ENCODE measurements at regions not wholly inside any gene's neighbourhood (a gene's known extent, or its start where the extent isn't known, plus 50 kb on each side); places are given as distances from the start of the nearest gene placed in this dataset.
"Not testable (repeated sequence)": the region's sequence is repeated elsewhere in the genome, so short reads cannot be mapped to it uniquely, and the experiment has no call there.

DNA sequence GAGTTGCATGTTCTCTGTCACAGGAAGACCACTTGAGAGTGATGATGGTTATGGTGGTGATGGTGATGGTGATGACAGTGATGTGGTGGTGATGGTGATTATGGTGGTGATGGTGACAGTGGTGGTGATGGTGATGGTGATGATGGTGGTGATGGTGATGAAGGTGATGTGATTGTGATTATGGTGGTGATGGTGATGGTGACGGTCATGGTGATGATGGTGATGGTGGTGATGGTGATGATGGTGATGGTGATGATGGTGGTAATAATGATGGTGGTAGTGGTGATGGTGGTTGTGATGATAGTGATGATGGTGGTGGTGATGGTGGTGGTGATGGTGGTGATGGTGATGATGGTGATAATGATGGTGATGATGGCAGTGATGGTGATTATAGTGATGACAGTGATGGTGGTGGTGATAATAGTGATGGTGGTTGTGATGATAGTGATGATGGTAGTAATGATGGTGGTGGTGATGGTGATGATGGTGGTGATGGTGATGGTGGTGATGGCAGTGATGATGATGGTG is 93.7 kb downstream of the ASB1 start:
- no peak for FAIRE-seq
- no peak for DNase-seq (ENCODE audit: insufficient read length, low spot score)

DNA sequence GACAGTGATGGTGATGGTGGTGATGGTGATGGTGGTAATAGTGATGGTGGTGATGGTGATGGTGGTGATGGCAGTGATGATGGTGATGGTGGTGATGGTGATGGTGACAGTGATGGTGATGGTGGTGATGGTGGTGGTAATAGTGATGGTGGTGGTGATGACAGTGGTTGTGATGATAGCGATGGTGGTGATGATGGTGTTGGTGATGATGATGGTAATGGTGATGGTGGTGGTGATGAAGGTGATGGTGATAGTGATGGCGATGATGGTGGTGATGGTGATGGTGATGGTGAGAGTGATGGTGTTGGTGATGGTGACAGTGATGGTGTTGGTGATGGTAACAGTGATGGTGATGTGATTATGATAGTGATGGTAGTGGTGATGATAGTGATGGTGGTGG is 94.3 kb downstream of the ASB1 start:
- no peak for DNase-seq (ENCODE audit: insufficient read length, low spot score)
- peak; percentile 100 for FAIRE-seq

DNA sequence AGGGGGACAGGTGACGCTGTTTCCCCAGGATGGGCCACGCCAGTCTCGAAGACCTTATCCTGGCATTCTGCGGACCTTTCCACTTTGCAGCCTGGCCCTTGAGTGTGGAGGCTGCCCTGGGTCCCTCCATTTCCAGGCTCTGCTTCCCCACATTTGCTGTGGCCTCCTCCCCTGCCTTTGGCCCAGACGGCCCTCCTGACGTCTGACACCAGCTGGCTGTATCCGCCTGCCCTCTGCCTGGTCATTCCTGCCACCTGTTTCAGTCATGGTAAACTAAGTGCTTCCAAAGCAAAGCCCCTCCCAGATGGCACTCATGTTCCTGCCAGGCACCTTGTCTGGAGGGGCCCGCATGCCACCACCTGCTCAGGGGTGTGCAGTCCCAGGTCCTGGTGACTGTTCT is 95.1 kb downstream of the ASB1 start:
- FAIRE-seq (peak; percentile 28), DNase-seq (ENCODE audit: insufficient read length, low spot score) (no peak)

- no peak for DNase-seq (ENCODE audit: insufficient read length, low spot score)
- no peak for FAIRE-seq
These were observed 96.7 kb downstream of the ASB1 start for GRCh38 chr2:238523158-238524110.

DNA sequence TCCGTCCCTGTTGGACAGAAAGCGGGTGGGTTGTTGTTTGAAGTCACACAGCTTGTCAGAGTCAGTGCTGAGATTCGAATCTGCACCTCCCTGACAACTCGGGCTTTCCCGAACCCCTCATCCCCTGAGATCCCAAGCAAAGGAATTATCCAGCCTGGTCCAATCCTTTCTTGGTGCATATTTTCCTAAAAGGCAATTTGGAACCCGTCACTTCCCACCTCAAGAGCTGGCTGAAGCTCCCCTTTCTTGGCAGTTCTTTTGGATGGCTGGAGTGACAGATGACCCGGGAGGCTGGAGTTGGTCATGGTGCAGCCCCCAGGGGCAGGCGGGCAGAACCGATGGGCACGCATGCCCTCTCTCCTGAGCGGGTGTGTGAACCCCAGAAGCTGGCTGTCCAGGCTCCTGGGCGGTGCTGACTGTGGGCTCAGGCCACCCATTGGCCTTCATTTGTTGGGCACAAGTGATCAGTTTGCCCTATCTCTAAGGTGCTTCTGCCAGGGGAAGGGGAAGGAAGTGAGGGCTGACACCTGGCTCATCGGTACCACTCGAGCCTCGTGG is 97.8 kb downstream of the ASB1 start:
- DNase-seq (ENCODE audit: insufficient read length, low spot score), result no peak
- FAIRE-seq, result no peak

DNA sequence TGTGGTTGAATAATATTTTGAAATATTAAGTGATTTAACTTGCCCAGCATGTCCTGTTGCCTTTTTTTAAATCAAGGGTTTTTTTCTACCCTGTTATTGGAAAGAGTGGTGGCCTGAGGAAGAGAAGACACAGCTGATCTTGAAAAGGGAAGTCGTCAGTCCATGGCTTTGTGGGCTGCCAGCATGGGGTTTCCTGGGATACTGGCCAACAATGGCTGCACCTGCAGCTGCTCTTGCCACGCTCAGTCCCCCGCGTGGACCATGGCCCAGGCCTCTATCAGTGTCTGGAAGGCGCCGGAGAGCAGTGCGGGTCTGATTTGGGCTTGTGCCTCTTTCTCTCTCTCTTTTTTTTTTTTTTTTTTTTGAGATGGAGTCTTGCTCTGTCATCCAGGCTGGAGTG is 99.3 kb downstream of the ASB1 start:
- DNase-seq (ENCODE audit: insufficient read length, low spot score), result no peak
- FAIRE-seq, result no peak

GRCh38 chr2:238527565-238527964 is 100.8 kb downstream of the ASB1 start:
- DNase-seq (ENCODE audit: insufficient read length, low spot score) (no peak), FAIRE-seq (no peak)

DNA sequence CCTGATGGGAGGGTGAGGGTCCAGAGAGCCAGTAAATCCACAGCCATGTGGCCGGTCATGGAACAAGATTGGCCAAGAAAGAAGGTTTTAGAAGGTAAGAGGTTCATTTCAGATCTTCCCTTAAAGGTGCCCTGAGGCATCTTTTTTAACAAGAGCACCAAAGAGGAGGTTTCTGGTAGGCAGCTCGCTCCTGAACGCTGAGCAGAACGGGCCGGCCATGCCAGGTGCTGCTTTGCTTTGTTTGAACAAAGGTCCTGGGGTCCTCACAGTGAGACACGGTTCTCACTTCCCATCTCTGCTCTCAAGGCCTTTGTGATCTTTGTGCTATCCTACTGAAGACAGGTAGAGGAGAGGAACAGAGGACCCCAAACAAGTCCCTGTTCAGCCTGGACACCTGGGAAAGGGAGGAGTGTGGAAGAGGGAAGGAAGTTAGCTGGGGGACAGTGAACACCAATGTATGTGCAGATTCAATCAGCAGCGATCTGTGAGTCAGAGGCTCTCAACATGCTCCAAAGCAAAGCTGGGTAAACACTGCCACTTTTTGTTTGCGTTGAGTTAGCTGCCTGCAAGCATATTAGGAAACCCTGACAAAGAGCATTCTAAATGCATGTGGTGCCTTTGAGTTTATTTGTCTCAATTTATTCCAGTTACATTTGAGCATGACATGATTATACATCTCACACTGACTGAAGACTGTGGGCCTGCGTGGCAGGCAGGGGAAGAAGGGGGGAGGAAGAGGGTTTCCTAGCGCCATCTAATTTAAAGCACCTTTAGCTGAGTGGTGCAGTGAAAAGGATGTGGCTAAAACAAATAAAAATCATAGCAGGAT is 102.4 kb downstream of the ASB1 start:
- FAIRE-seq (no peak), DNase-seq (ENCODE audit: insufficient read length, low spot score) (no peak)

- FAIRE-seq; DNase-seq (ENCODE audit: insufficient read length, low spot score): not testable (repeated sequence)
These were observed 104.4 kb downstream of the ASB1 start for GRCh38 chr2:238531017-238531645.

GRCh38 chr2:238543732-238544131 is 117.0 kb downstream of the ASB1 start:
- not testable (repeated sequence) for DNase-seq (ENCODE audit: insufficient read length, low spot score)
- FAIRE-seq, result peak; percentile 9

DNA sequence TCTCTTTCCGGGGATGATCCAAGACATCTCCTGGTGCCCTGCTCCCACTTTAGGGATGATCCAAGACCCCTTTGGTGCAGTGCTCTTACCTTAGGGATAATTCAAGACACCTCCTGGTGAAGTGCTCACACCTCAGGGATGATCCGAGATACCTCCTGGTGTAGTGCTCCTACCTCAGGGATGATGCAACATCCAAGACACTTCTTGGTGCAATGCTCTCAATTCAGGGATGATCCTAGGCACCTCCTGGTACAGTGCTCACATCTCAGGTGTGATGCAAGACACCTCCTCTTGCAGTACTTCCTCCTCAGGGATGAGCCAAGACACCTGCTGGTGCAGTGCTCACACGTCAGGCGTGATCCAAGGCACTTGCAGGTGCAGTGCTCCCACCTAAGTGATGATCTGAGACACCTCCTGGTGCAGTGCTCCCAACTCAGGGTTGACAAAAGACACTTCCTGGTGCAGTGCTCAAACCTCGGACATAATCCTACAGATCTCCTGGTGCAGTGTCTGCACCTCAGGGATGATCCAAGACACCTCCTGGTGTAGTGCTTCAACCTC is 122.3 kb downstream of the ASB1 start:
- FAIRE-seq, result no peak
- DNase-seq (ENCODE audit: insufficient read length, low spot score), result no peak

DNA sequence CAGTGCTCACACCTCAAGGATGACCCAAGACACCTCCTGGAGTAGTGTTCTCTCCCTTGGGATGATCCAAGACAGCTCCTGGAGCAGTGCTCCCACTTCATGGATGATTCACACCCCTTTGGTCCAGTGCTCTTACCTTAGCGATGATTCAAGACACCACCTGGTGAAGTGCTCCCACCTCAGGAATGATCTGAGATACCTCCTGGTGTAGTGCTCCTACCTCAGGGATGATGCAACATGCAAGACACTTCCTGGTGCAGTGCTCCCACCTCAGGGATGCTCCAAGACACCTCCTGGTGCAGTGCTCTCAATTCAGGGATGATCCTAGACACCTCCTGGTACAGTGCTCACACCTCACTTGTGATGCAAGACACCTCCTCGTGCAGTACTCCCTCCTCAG is 123.1 kb downstream of the ASB1 start:
- DNase-seq (ENCODE audit: insufficient read length, low spot score) (no peak), FAIRE-seq (no peak)

- FAIRE-seq (no peak), DNase-seq (ENCODE audit: insufficient read length, low spot score) (no peak)
These were observed 124.4 kb downstream of the ASB1 start for GRCh38 chr2:238551091-238551490.

DNA sequence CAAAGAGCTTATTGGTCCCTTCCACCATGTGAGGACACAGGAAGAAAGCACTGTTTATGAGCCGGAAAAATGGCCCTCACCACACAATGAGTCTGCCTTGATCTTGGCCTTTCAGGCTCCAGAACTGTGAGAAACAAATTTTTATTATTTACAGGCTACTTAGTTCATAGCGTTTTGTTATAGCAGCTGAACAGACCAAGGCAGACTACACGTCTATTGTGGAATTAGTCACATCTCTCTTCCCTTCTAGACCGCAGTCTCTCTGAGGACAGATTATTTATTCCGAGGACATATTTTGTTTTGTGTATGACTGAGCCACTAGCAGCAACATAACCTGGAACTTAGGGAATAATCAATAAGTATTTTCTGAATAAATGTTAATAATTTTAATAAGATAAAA is 125.5 kb downstream of the ASB1 start:
- FAIRE-seq (no peak), DNase-seq (ENCODE audit: insufficient read length, low spot score) (no peak)

DNA sequence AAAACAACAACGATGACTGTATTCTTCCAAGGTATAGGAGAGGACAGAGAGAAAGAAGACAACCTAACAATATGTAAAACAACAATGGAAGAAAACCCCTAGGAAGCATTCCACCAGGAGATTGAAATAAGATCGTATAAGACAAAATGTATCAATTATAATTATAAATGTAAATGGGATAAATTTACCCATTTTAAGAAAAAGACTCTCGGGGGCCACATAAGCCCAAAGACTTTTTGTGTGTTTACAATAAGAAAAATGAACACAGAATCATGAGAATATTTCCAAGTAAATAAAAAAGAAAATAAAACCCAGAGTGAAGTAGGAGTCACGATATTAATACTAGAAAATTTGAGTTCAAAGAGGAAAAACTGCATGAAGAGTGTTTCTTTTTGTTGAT is 126.4 kb downstream of the ASB1 start:
- DNase-seq (ENCODE audit: insufficient read length, low spot score), result no peak
- FAIRE-seq, result no peak

GRCh38 chr2:238554468-238555315 is 128.0 kb downstream of the ASB1 start:
- no peak for DNase-seq (ENCODE audit: insufficient read length, low spot score)
- FAIRE-seq, result no peak

- DNase-seq (ENCODE audit: insufficient read length, low spot score) (no peak), FAIRE-seq (peak; percentile 97)
These were observed 129.2 kb downstream of the ASB1 start for GRCh38 chr2:238555786-238556542.

- DNase-seq (ENCODE audit: insufficient read length, low spot score), result no peak
- no peak for FAIRE-seq
These were observed 130.7 kb downstream of the ASB1 start for GRCh38 chr2:238557431-238557830.

DNA sequence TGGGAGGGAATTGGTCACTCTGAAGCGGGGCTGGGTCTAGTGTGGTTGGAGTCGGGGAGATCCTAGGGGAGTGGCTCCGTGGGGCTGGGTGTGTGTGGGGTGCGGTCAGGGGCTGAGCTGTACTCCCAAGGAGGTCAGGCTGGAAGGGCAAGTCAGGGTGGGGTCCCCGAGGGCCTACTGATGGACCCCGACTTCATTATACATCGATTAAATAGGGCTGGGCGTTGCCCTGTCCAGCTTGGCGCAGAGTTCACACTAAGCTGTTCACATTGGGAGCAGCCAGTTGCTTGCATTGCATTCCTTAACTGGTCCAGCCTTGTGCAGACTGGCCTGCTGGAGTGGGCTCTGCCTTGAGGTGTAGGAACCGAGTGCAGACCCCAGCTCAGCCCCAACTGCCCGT is 131.2 kb downstream of the ASB1 start:
- FAIRE-seq (no peak), DNase-seq (ENCODE audit: insufficient read length, low spot score) (no peak)
